ENCODE measurements at regions not wholly inside any gene's neighbourhood (a gene's known extent, or its start where the extent isn't known, plus 50 kb on each side); places are given as distances from the start of the nearest gene placed in this dataset.

GRCh38 chr6:16849988-16850680 is 88.9 kb upstream of the ATXN1 start:
- no peak for DNase-seq

DNA sequence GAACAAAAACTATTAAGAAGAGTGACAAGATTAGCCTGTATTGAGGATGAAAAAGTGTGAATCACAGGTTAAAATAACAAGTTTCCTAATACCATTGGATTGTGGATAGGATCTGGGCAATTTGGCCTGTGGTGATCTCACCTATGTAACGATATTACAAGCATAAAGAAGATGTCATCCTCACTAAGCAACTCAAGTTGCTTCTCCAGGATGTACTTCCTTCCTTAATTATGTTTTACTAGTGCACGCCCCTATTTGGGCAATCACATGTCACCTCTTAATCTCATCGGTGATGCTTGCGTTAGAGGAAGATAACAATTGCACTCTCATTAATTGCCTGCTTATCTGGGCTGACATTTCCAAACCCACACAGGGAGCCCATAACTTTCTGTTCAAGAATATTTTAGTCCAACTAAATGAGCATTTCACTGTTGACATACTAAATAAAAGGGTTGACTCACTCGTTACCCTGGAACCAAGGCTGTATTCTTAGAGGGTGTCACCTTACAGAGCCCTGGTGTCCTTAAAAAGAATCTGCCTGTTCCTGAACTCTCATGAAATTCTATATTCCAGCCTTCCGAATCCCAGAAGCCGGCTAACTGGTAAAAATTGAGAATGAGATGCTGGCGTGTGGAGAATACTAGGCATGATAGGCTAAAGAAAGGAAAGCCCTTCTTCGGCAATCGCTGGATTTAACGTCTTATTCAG is 88.2 kb upstream of the ATXN1 start:
- DNase-seq: no peak

- no peak for DNase-seq
Observed at GRCh38 chr6:16846399-16846778, 85.1 kb upstream of the ATXN1 start.

DNA sequence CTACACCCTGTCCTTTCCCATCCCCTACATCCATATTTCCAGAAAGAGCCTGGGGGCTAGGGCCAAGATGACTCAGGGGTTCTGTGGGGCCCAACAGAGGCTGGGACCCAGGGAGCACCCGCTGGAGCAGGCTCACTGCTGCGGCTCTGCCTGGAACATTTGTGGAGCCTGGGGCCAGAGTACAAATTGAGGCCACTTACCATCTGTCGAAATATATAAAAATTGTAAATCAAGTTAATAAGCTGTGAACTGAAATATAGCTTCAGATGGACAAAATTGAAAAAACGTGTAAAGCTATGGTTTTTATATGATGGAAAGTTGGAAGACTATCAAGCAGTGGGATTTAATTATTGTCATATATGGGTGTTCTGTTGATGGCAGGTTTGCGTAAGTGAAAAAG is 82.9 kb upstream of the ATXN1 start:
- DNase-seq: no peak

- no peak for DNase-seq
Observed at GRCh38 chr6:16842676-16843075, 81.4 kb upstream of the ATXN1 start.

- DNase-seq: no peak
Observed at GRCh38 chr6:16841241-16841640, 80.0 kb upstream of the ATXN1 start.

- DNase-seq: no peak
Observed at GRCh38 chr6:16840725-16841124, 79.5 kb upstream of the ATXN1 start.

DNA sequence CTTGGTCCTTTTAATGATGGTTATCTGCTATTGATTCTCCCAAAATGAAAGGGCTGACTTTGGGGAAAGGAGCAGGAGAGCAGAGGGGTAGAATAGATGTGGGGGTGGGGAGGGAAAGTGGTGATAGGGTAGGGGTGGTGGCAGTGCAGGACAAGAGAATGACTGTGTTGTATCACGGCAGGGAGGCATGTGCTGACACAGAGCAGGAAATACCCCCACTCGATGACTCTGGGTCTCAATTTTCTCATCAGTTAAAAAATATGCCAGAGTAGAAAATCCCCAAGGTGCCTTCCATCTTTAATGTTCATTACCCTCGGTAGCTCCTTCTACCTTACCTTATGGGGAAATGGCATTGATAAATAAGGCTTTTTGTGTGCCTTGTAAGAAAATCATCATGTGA is 79.0 kb upstream of the ATXN1 start:
- DNase-seq: no peak

- DNase-seq: no peak
Observed at GRCh38 chr6:16839631-16840179, 78.4 kb upstream of the ATXN1 start.

DNA sequence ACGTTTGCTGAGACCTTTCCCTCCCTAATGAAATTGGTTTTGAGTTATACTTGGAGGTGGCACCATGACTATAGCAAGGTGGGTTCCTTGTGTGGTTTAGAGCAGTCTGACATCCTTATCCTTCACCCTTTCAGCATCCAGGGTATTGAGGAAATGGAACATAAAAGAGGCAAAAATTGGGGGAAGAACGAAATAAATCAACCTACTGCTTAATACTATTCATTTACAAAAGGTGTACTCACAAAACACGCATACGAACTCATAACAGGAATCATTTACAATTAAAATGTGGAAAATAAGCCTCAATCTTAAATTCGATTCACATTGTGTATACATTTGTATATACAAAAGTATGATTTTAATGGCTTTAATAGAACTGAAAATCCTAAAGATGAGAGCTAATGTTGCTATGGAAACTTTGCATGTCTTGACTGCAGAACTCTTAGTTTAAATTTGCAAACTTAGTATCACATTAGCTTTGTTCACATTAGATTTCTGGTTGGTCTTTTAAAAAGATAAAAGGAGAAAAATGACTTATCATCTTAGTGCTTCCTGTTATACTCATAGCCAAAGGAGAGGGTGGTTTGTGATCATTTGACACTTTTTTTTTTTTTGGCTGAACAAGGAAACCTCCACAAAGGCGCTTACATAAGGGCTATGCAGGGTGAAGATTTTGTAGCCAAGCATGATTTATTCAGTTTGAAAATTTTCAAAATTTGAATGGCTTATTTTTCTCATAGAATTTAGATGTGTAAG is 76.1 kb upstream of the ATXN1 start:
- no peak for DNase-seq

DNA sequence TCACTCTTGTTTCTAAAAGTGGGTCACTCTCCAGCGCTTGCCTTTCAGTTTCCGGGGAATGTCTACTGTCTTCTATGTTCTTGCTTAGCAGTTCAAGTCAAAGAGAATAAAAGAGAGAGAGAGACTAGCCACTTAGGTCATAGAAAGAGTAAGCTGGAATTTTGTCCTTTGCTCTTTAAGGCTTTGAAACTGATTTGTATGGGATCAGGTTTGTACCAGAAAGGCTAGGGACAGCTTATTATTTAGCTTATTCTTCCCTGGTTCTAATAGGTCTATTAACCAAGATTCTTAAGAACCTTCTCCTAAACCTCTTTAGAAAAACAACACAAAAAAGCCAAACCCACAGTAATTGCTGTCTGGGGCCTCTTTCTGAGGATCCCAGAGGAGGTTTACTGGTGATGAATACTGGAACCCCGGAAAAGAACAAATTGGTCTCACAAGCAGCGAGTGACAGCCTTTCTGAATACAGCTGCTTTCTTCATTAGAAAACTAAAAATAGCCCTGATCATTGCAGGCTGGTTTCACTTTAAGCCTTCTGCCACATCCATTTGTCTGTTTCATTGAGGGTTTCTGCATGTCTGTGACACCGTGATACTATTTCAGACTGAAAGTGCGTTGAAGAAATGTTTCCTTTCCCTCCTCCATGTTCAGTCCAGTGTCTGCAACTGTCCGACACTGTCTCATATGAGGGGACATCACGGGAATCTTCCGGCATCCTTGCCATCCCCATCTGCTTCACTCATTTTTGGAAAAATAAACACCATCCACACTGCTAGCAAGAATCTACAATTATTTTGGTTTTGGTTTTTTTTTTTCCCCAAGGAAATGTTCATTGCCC is 75.1 kb upstream of the ATXN1 start:
- DNase-seq: no peak

DNA sequence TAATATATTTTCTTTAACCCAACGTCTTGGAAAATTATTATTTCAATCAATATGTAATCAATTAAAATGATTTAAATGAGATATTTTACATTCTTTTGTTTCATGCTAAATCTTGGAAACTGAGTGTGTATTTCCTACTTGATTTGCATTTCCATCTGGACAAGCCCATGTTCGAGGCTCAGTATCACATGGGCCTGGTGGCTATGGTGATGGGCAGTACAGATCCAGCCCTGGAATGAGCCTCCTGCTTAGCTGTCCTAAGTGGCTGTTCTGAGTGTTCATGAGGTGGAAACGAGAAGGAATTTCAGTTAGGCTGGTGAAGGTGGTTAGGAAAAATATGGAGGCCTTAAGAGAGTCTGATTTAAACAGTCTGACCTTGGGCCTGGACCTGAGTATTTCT is 73.0 kb upstream of the ATXN1 start:
- DNase-seq: no peak

- DNase-seq: no peak
Observed at GRCh38 chr6:16832721-16833120, 71.5 kb upstream of the ATXN1 start.

DNA sequence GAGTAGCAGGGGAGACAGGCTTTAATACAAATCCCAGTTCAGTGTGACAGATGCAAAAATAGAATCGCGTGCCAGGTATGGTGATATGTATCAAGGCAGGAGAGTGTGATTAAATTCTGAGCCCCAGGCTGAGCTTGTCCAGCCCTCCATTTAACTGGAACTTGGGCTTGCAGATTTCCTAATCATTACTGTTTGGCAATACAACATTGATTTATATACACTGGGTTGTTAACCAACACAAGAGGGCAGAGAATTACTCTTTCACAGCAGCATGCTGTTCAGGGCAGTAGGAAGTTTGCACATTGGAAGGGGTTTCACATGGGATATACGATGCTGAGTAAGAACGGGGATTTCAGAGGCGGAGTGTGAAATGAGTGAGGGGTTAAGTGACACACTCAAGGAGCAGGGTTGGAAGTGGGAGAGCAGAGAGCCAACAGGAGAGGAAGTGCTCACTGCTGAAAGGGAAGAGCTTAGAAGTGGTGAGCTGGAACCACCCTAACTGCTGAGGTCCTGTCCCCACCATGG is 70.8 kb upstream of the ATXN1 start:
- DNase-seq: no peak

DNA sequence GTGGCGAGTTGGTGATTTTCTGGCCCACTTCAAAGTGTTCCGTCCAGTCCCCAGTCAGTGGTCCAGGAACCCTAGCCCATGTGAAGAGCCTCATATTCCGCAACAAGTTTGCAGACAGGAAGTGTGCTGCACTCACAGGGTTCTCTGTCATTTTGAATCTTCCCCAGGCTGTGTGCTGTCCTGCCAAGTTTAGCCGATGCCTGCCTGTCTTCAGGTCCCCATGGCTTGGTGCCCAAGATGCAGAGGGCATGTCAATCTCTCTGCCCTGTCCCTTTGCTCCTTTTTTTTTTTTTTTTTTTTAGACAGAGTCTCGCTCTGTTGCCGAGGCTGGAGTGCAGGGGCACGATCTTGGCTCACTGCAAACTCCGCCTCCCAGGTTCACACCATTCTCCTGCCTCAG is 69.9 kb upstream of the ATXN1 start:
- DNase-seq: no peak

GRCh38 chr6:16828058-16828457 is 66.8 kb upstream of the ATXN1 start:
- DNase-seq: no peak

DNA sequence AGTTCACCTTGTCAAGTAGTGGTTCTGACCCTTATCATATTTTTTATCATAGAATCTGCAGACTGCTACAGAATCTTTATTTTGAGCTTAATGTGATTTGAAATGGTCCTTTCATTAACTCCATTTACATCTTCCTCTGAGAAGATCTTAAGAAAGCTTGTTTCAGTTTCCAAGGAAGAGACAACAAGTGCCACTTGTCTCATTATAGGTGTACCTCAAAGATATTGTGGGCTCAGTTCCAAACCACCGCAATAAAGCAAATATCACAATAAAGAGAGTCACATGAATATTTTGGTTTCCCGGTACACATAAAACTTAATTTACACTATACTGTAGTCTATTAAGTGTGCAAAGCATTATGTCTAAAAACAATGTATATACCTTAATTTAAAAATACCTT is 66.4 kb upstream of the ATXN1 start:
- no peak for DNase-seq

DNA sequence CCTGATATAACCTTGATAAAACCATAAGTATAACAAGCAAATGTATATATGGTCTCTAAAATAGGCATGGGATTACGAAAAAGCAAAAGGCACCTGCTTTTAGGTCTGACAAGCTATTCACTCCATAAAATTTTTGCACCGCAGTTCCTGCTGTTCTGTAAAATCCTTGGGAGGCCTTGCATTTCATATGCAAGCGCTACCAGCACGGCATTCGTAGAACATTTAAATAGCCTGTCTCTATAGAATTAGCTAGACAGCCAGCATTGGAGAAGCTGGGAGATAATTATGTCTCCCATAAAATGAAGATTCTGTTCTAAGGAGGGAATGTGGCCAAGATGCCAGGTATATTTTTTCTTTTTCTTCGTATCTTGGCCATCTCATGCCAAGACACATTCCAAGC is 64.5 kb upstream of the ATXN1 start:
- DNase-seq: no peak

DNA sequence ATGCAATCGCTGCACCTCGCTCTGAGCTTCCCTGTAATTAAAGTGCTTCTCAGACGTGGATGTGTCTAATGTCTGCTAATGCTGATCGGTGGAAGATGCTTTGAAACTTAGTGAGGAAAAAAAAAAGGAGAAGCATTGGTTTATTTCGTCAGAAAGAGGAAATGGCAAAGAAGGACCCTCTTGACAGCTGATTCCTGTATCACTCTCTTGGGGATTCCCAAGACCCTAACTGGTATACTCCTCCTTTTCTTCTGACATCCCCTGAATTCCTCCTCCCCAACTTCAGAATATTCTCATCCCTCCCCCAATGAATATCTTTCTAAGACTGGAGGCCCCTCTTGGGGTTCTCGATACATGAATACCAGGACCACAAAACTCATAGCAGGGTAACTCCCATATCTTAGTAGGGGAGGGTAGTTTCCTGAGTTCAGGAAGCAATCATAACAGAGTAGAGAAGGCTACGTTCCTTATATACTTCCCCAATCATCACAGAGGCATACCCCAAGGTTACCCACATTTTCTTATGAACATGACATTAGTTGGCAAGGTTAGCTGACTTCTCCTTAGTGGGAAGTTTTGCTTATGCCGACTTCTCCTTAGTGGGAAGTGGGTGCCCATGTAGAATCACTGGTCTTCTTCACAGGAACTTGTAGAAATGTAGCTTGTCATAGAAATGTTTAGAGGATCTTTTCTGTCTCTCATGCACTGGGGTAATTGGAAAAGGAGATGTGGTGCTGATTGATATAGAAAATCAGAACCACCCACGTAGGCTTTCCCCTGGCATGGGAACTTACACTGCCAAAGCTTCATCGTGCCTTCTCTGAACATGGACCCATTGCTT is 63.8 kb upstream of the ATXN1 start:
- no peak for DNase-seq

DNA sequence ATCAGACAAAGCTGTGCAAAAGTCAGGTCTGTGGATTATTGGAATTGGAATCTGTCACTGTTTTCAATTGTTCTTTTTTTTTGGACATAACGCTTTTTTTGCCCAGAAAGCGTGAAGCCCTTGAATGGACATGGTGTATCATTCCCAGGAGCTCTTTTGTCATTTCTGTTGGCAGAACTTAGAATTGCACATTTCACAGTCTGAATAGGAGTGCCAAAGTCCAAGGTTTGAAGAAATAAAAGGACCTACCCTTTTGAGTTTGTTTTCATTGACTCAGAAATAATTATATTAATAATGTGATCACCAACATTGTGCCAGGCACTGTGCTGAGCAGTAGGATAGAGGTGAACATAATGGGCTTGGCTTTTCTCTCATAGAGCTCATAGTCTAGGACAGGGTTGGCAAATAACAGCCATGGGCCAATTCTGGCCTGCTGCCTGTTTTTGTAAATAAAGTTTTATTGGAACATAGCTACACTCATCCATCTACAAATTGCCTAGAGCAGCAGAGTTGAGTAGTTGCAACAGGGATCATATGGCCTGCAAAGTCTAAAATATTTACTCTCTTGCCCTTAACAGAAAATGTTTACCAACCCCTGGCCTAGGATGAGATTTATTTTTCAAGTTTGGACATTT is 62.6 kb upstream of the ATXN1 start:
- no peak for DNase-seq
